Prostate gland (tissue), 2 donors: ENCODE measurements at regions not wholly inside any gene's neighbourhood (a gene's known extent, or its start where the extent isn't known, plus 50 kb on each side); places are given as distances from the start of the nearest gene placed in this dataset.

Experiments
- CTCF ChIP-seq, 4 experiments: fragments of 200-600 bp in 2 of 4; fragments of 450-650 bp in 2 of 4; sonication (generic) in 2 of 4; IDR thresholded peaks; 1 replicate in 3 of 4; 2 replicates in 1 of 4; pipeline ENCODE4 v1.5.1; 2016 to 2019; ENCODE audit warnings: antibody characterized with exemption in 4 of 4, mild to moderate bottlenecking in 2 of 4, moderate library complexity in 2 of 4
- POLR2A ChIP-seq: fragments of 450-650 bp; IDR thresholded peaks from one replicate; pipeline ENCODE4 v1.6.1; 2016; ENCODE audit warnings: antibody characterized with exemption, mild to moderate bottlenecking

GRCh38 chr2:224320660-224321059 lies 81.2 kb downstream of the FAM124B start:
- TF ChIP-seq CTCF (IDR thresholded peaks at IDR 0.05) (no peak), POLR2A (no peak)
